GM19035 (cell line): ENCODE measurements at regions not wholly inside any gene's neighbourhood (a gene's known extent, or its start where the extent isn't known, plus 50 kb on each side); places are given as distances from the start of the nearest gene placed in this dataset.

ENCODE experiments used
- ATAC-seq: cut with Tn5 transposase; IDR thresholded peaks from one replicate; pipeline ENCODE4 v1.9.1; 2021; ENCODE audit not compliant: unreplicated experiment

GRCh38 chr5:57695706-57696388 is 213.2 kb upstream of the ACTBL2 start:
- no peak for ATAC-seq

GRCh38 chr5:57695179-57695578 is 212.6 kb upstream of the ACTBL2 start:
- ATAC-seq: no peak

- ATAC-seq: no peak
Measured at GRCh38 chr5:57693488-57694305, 211.1 kb upstream of the ACTBL2 start.

GRCh38 chr5:57692582-57693487 is 210.2 kb upstream of the ACTBL2 start:
- no peak for ATAC-seq

GRCh38 chr5:57690724-57691123 is 208.1 kb upstream of the ACTBL2 start:
- ATAC-seq: no peak

GRCh38 chr5:57687596-57687995 is 205.0 kb upstream of the ACTBL2 start:
- ATAC-seq: no peak

GRCh38 chr5:57685516-57686255 is 203.1 kb upstream of the ACTBL2 start:
- no peak for ATAC-seq

- no peak for ATAC-seq
Measured at GRCh38 chr5:57684299-57684702, 201.7 kb upstream of the ACTBL2 start.

- no peak for ATAC-seq
Measured at GRCh38 chr5:57683036-57683630, 200.5 kb upstream of the ACTBL2 start.

- no peak for ATAC-seq
Measured at GRCh38 chr5:57681942-57682341, 199.3 kb upstream of the ACTBL2 start.

GRCh38 chr5:57680686-57681085 is 198.1 kb upstream of the ACTBL2 start:
- ATAC-seq: no peak

GRCh38 chr5:57677235-57677634 is 194.6 kb upstream of the ACTBL2 start:
- ATAC-seq: no peak

GRCh38 chr5:57676222-57677098 is 193.8 kb upstream of the ACTBL2 start:
- ATAC-seq: no peak

- no peak for ATAC-seq
Measured at GRCh38 chr5:57675236-57675635, 192.6 kb upstream of the ACTBL2 start.

GRCh38 chr5:57671371-57671770 is 188.8 kb upstream of the ACTBL2 start:
- no peak for ATAC-seq

- ATAC-seq: no peak
Measured at GRCh38 chr5:57666582-57666981, 184.0 kb upstream of the ACTBL2 start.

- no peak for ATAC-seq
Measured at GRCh38 chr5:57665146-57665936, 182.7 kb upstream of the ACTBL2 start.

GRCh38 chr5:57664700-57665099 is 182.1 kb upstream of the ACTBL2 start:
- ATAC-seq: no peak

- ATAC-seq: no peak
Measured at GRCh38 chr5:57663466-57663865, 180.9 kb upstream of the ACTBL2 start.
